SK-N-MC (cell line): ENCODE measurements at regions not wholly inside any gene's neighbourhood (a gene's known extent, or its start where the extent isn't known, plus 50 kb on each side); places are given as distances from the start of the nearest gene placed in this dataset.

ENCODE experiments used
- DNase-seq: peaks from one replicate; pipeline ENCODE4 v3.0.0-alpha.2; 2011; ENCODE audit warnings: low read depth, low spot score
- H3K27ac ChIP-seq: fragments of 200-600 bp; sonication (generic); 2 replicates; pipeline ENCODE4 v1.5.1; 2016; ENCODE audit warnings: mixed run types
- H3K36me3 ChIP-seq: fragments of 200-600 bp; sonication (generic); 2 replicates; pipeline ENCODE4 v1.6.1; 2017; ENCODE audit warnings: antibody characterized with exemption, low read length, mixed read lengths; ENCODE audit not compliant: insufficient read depth
- H3K4me3 ChIP-seq: fragments of 200-600 bp; sonication (generic); 2 replicates; pipeline ENCODE4 v1.5.1; 2016
- H3K9ac ChIP-seq: fragments of 200-600 bp; sonication (generic); 2 replicates; pipeline ENCODE4 v1.8.0; 2017; ENCODE audit warnings: mixed run types, mixed read lengths; ENCODE audit not compliant: insufficient read length
- H3K9me3 ChIP-seq: fragments of 200-600 bp; sonication (generic); 2 replicates; pipeline ENCODE4 v1.6.1; 2017; ENCODE audit warnings: low read depth, mild to moderate bottlenecking, antibody characterized with exemption, low read length, moderate library complexity, mixed read lengths
- EZH2 ChIP-seq: fragments of 200-600 bp; sonication (generic); IDR thresholded peaks from one replicate; pipeline ENCODE4 v1.6.1; 2017; ENCODE audit warnings: antibody characterized with exemption
- FOXP2 ChIP-seq: optimal IDR thresholded peaks from 2 replicates; pipeline ENCODE3; 2011; ENCODE audit warnings: mild to moderate bottlenecking, moderate library complexity; ENCODE audit not compliant: insufficient read depth; ENCODE audit errors: extremely low read length, control extremely low read depth
- POLR2AphosphoS5 ChIP-seq: IDR thresholded peaks from 2 replicates; pipeline ENCODE4 v1.6.1; 2012; ENCODE audit warnings: mild to moderate bottlenecking, low read depth, low read length, borderline replicate concordance

GRCh38 chr4:164467493-164467892 is 286.4 kb upstream of the SMIM31 start:
- no peak overlapping the region for H3K27ac ChIP-seq
- TF ChIP-seq FOXP2 (no peak), POLR2AphosphoS5 (no peak), EZH2 (no peak)
- H3K4me3 ChIP-seq: no peak overlapping the region
- H3K9me3 ChIP-seq: no peaks in the 10 kb centered on the region
- H3K36me3 ChIP-seq: no peaks in the 10 kb centered on the region; the same call in 1 of the 2 replicates
- no peak overlapping the region for H3K9ac ChIP-seq
- no peak for DNase-seq

DNA sequence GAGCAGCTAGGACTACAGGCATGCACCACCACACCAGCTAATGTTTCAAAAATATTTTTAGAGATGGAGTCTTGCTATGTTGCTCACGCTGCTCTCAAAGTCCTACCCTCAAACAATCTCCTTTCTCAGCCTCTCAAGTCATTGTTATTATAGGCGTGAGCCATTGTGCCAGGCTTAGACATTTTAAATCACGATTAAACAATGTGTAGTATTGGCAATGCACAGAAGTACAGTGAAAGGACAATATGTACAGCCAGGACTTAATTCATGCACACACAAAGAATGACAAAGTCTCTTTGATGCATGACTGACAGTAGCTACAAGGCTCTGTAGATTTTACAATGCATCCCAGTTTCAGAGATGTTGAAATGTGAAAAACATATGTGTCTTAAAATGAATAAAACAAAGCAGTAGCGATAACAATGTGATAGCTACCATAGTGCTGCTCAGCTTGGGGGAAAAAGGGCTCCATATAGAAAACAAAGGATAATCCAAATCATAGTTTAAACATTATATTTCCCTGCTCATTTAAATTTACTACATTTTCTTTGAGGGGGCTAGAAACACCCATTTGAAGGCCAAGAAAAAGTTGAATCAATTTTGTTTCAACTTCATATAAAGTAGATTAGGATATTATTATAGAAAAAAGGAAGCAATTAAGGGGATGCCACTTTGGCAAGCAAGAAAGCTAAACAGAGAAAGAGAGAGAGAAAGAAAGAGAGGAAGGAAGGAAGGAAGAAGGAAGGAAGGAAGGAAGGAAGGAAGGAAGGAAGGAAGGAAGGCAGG is 272.4 kb upstream of the SMIM31 start:
- Histone ChIP-seq H3K9me3 (peaks cover 9% of the 10 kb centered on the region; the same call in 1 of the 2 replicates), H3K9ac (peak overlapping the region; percentile 70), H3K4me3 (peak overlapping the region; percentile 47), H3K27ac (peak overlapping the region; percentile 99), H3K36me3 (peaks cover 14% of the 10 kb centered on the region)
- TF ChIP-seq EZH2 (no peak), POLR2AphosphoS5 (0 out of 2 replicates have a peak, but pooled peaks have one; percentile 67)
- peak; percentile 94 for DNase-seq

GRCh38 chr4:164482092-164482404 is 271.9 kb upstream of the SMIM31 start:
- peaks cover 9% of the 10 kb centered on the region; the same call in 1 of the 2 replicates for H3K9me3 ChIP-seq
- peak overlapping the region; percentile 43; the same call in 1 of the 2 replicates for H3K4me3 ChIP-seq
- peak; percentile 52; the same call in 1 of the 2 replicates for TF ChIP-seq POLR2AphosphoS5
- no peak for TF ChIP-seq EZH2
- TF ChIP-seq FOXP2: no peak
- H3K36me3 ChIP-seq: peaks cover 14% of the 10 kb centered on the region
- DNase-seq: peak; percentile 90
- peak overlapping the region; percentile 71 for H3K9ac ChIP-seq
- peak overlapping the region; percentile 99 for H3K27ac ChIP-seq

GRCh38 chr4:164482758-164483157 is 271.2 kb upstream of the SMIM31 start:
- peak overlapping the region; percentile 71 for H3K9ac ChIP-seq
- peak; percentile 61; the same call in 1 of the 2 replicates for TF ChIP-seq POLR2AphosphoS5
- TF ChIP-seq FOXP2: no peak
- peak overlapping the region; percentile 59 for H3K4me3 ChIP-seq
- H3K36me3 ChIP-seq: peaks cover 14% of the 10 kb centered on the region
- DNase-seq: peak; percentile 93
- H3K27ac ChIP-seq: peak overlapping the region; percentile 99
- peaks cover 9% of the 10 kb centered on the region; the same call in 1 of the 2 replicates for H3K9me3 ChIP-seq

DNA sequence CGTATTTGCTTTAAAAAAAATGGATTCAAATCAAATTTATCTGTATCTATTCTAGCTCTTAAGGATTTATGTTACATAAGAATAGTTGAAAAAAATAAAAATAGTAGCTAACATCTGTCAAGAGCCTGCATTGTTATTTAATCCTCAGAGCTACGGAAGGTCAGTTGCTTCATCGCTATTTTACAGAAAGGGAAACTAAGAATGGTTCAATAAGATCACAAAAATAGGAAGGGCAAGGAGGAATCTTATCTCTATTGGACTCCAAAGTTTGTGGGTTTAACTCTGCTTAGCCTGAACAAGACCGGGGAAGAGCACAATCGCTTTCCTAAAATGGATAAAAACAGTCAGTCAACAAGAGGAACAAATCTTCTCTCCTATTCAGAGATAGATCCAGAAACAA is 270.2 kb upstream of the SMIM31 start:
- Histone ChIP-seq H3K27ac (peak overlapping the region; percentile 99), H3K9ac (peak overlapping the region; percentile 66)

GRCh38 chr4:164484551-164484950 is 269.4 kb upstream of the SMIM31 start:
- TF ChIP-seq FOXP2: no peak
- no peak for TF ChIP-seq EZH2
- no peak for TF ChIP-seq POLR2AphosphoS5
- Histone ChIP-seq H3K9ac (no peak overlapping the region), H3K27ac (peak overlapping the region; percentile 99), H3K4me3 (no peak overlapping the region), H3K36me3 (peaks cover 9% of the 10 kb centered on the region), H3K9me3 (no peaks in the 10 kb centered on the region)
- DNase-seq: no peak

More for the DNA sequence above, 270.2 kb upstream of the SMIM31 start:
- no peak overlapping the region for H3K4me3 ChIP-seq
- peaks cover 6% of the 10 kb centered on the region; the same call in 1 of the 2 replicates for H3K9me3 ChIP-seq
- no peak for DNase-seq
- TF ChIP-seq FOXP2: no peak
- TF ChIP-seq EZH2: no peak
- no peak for TF ChIP-seq POLR2AphosphoS5
- peaks cover 14% of the 10 kb centered on the region for H3K36me3 ChIP-seq

GRCh38 chr4:164485136-164485535 is 268.8 kb upstream of the SMIM31 start:
- DNase-seq: no peak
- no peaks in the 10 kb centered on the region for H3K9me3 ChIP-seq
- TF ChIP-seq FOXP2 (no peak), EZH2 (no peak), POLR2AphosphoS5 (no peak)
- no peak overlapping the region for H3K4me3 ChIP-seq
- H3K9ac ChIP-seq: no peak overlapping the region
- peak overlapping the region; percentile 99 for H3K27ac ChIP-seq
- H3K36me3 ChIP-seq: peaks cover 4% of the 10 kb centered on the region

DNA sequence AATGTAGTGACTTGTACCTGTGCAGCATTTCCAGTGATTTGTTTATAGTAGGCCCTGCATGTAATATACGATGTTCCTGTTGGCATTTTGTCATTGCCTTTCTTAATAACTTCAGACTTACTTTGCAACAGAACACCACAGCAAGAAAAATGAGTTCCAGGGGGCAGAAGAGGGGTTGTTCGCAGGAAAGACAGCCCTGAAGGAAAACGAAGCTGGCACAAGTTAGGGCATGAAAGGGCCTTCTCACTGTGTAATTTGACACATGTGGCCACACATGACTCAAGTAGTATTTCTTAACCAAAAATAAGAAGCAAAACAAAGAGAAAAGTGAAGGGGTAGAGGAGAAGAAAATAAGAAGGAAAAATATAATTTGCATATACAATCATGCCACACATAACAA is 265.8 kb upstream of the SMIM31 start:
- H3K27ac ChIP-seq: no peak overlapping the region
- DNase-seq: no peak
- no peak overlapping the region for H3K4me3 ChIP-seq
- no peaks in the 10 kb centered on the region for H3K36me3 ChIP-seq
- TF ChIP-seq FOXP2: no peak
- no peak for TF ChIP-seq POLR2AphosphoS5
- TF ChIP-seq EZH2: no peak
- no peaks in the 10 kb centered on the region for H3K9me3 ChIP-seq
- H3K9ac ChIP-seq: no peak overlapping the region
